Vagina (tissue), 2 donors: ENCODE measurements at regions not wholly inside any gene's neighbourhood (a gene's known extent, or its start where the extent isn't known, plus 50 kb on each side); places are given as distances from the start of the nearest gene placed in this dataset.

Experiments
- POLR2A ChIP-seq, 2 donors: fragments of 450-650 bp; IDR thresholded peaks; one replicate each; pipeline ENCODE4 v1.6.1; 2017; ENCODE audit warnings: antibody characterized with exemption in 2 of 2, mild to moderate bottlenecking in 2 of 2, moderate library complexity in 2 of 2
- POLR2AphosphoS5 ChIP-seq, 2 donors: sonication (generic); formaldehyde crosslinking; IDR thresholded peaks; one replicate each; pipeline ENCODE4 v1.9.0; 2017; ENCODE audit warnings: antibody characterized with exemption in 2 of 2, mild to moderate bottlenecking in 2 of 2, low read depth in 1 of 2; ENCODE audit not compliant: insufficient read depth in 1 of 2
- TF ChIP-seq, protein P1 (sequence below), 3 experiments: fragments of 450-650 bp in 2 of 3; fragments of 200-600 bp in 1 of 3; sonication (generic) in 1 of 3; IDR thresholded peaks; one replicate each; pipeline ENCODE4 v1.5.1; 2017 to 2019; ENCODE audit warnings: antibody characterized with exemption in 3 of 3, mild to moderate bottlenecking in 2 of 3, moderate library complexity in 2 of 3

- TF ChIP-seq, protein P1, sequence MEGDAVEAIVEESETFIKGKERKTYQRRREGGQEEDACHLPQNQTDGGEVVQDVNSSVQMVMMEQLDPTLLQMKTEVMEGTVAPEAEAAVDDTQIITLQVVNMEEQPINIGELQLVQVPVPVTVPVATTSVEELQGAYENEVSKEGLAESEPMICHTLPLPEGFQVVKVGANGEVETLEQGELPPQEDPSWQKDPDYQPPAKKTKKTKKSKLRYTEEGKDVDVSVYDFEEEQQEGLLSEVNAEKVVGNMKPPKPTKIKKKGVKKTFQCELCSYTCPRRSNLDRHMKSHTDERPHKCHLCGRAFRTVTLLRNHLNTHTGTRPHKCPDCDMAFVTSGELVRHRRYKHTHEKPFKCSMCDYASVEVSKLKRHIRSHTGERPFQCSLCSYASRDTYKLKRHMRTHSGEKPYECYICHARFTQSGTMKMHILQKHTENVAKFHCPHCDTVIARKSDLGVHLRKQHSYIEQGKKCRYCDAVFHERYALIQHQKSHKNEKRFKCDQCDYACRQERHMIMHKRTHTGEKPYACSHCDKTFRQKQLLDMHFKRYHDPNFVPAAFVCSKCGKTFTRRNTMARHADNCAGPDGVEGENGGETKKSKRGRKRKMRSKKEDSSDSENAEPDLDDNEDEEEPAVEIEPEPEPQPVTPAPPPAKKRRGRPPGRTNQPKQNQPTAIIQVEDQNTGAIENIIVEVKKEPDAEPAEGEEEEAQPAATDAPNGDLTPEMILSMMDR (IDR thresholded peaks at IDR 0.05) = no peak
- no peak for TF ChIP-seq POLR2A (IDR thresholded peaks at IDR 0.05)
- no peak for TF ChIP-seq POLR2AphosphoS5 (IDR thresholded peaks at IDR 0.05; ENCODE audit: insufficient read depth in 1 of 2, low read depth in 1 of 2)
These were observed 284.6 kb downstream of the RPS24 start for GRCh38 chr10:78318305-78318704.
